Stimulated activated naive CD8-positive, alpha-beta T cell treated with anti-CD3 and anti-CD28 coated beads, Interleukin-15, amount 100 ng/mL, for 72 hours (primary cell): ENCODE measurements at regions not wholly inside any gene's neighbourhood (a gene's known extent, or its start where the extent isn't known, plus 50 kb on each side); places are given as distances from the start of the nearest gene placed in this dataset.
"Not testable (repeated sequence)": the region's sequence is repeated elsewhere in the genome, so short reads cannot be mapped to it uniquely, and the experiment has no call there.

ENCODE experiments used
- ATAC-seq: fragments of 150-1000 bp; cut with Tn5 transposase; 2 replicates; pipeline ENCODE4 v1.10.0; 2021; ENCODE audit warnings: mild to moderate bottlenecking, moderate library complexity
- DNase-seq, 2 donors: peaks; one replicate each; pipeline ENCODE4 v3.0.0; 2021 to 2022
- H3K27ac Mint-ChIP-seq, 2 donors: one replicate each; pipeline ENCODE4 v1.8.0; 2022; ENCODE audit warnings: mild to moderate bottlenecking in 2 of 2, mixed read lengths in 2 of 2, moderate library complexity in 2 of 2
- H3K27me3 Mint-ChIP-seq: one replicate; pipeline ENCODE4 v1.8.0; 2022; ENCODE audit warnings: mixed read lengths
- H3K4me1 Mint-ChIP-seq: one replicate; pipeline ENCODE4 v1.8.0; 2022; ENCODE audit warnings: mild to moderate bottlenecking, mixed read lengths
- H3K4me3 Mint-ChIP-seq, 2 donors: one replicate each; pipeline ENCODE4 v1.8.0; 2022; ENCODE audit warnings: mild to moderate bottlenecking in 2 of 2, mixed read lengths in 2 of 2, moderate library complexity in 1 of 2
- H3K9me3 Mint-ChIP-seq, 2 donors: one replicate each; pipeline ENCODE4 v1.8.0; 2022; ENCODE audit warnings: mixed read lengths in 2 of 2

DNA sequence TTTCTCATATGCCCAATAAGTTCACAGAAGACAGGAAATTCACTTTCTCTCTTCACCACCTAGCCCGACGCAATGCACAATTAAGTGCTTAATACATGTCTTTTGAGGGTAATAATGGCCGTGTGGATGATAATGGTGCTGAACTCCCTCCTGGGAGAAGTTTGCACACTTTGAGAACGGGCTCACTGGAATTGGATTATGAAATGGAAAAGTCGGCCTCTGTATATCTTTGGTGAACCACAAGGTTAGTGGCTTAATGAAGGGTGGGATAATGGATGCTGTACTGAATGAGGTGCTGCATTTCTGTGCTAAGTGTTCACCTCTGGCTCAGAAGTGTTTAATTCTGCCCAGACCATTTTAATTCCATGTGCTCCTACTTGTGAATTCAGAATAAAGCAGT lies 207.5 kb downstream of the IRX2 start:
- Mint-ChIP-seq H3K9me3 (peaks cover 18 to 44% of the 10 kb centered on the region in 2 donors), H3K27me3 (no peaks in the 10 kb centered on the region), H3K4me3 (no peak overlapping the region), H3K27ac (no peak overlapping the region), H3K4me1 (no peaks in the 10 kb centered on the region)
- DNase-seq (no peak), ATAC-seq (no peak)

DNA sequence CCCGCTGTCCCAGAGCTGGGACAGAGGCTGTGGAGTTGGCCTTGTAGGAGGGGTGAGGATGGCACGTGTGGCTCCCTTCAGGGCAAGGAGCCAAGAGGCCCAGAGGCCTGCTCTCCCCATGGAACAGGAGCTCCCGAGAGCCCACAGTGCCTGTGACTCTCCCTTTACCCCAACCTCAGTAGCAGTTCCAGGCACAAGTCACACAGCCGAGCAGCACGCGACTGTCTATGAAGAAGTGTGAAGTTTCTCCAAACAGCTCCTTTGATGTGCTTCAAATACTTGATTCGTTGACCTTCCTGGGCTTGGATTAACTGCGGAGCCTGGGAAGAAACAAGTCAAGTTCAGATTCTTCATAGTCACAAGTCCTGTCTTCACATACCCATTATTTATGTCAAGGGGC lies 208.7 kb downstream of the IRX2 start:
- no peak overlapping the region for H3K27ac Mint-ChIP-seq
- no peak overlapping the region for H3K4me3 Mint-ChIP-seq
- DNase-seq (no peak), ATAC-seq (no peak)
- no peaks in the 10 kb centered on the region for H3K27me3 Mint-ChIP-seq
- peaks cover 7% of the 10 kb centered on the region for H3K4me1 Mint-ChIP-seq
- peaks cover 18 to 34% of the 10 kb centered on the region in 2 donors for H3K9me3 Mint-ChIP-seq

DNA sequence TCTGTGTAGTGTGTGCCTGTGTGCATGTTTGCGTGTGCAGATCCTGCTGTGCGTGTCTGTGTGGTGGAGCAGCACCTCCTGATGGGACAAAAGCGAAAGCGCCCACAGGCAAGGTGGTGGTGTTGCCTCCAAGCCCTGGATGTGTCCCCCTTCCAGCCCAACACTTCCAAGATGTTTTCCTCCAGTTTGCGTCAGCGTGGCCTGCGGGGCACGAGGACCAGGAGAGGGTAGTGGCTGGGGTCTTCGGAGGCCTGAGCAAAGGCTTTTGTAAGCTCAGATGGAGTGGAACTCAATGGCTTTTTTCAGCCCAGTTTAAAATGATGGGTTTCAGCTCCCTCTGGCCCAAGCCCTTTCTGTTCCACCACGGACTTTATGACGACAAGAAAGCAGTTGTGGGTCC lies 209.5 kb downstream of the IRX2 start:
- H3K4me1 Mint-ChIP-seq, result peaks cover 7% of the 10 kb centered on the region
- ATAC-seq (no peak), DNase-seq (no peak)
- no peak overlapping the region for H3K4me3 Mint-ChIP-seq
- no peak overlapping the region for H3K27ac Mint-ChIP-seq
- no peaks in the 10 kb centered on the region for H3K27me3 Mint-ChIP-seq
- H3K9me3 Mint-ChIP-seq, result peaks cover 18 to 34% of the 10 kb centered on the region in 2 donors

DNA sequence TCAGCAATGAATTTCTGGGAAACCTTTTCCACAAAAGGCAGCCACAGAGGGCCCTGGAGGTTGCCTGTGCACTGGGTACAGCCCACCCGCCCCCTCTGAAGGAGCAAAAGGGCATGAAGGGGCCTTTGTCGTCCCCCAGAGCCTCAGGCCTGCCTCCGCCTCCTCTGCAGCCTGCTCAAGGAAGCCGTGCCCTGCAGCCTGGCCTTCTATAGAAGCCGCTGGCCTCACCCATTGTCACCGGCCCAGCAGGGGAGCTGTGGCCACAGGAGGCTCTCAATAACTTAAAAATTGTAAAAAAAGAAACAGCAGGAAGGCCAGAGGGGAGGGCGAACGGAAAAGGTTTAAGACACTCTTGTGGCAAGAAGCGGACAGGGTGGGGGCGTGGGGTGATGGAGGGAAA lies 213.3 kb downstream of the IRX2 start:
- Mint-ChIP-seq H3K27ac (peak overlapping the region in 1 of 2 donors; percentile 57), H3K4me1 (peaks cover 7% of the 10 kb centered on the region), H3K9me3 (peaks cover 18 to 27% of the 10 kb centered on the region in 2 donors), H3K27me3 (no peaks in the 10 kb centered on the region), H3K4me3 (no peak overlapping the region)
- DNase-seq, result no peak
- no peak for ATAC-seq

DNA sequence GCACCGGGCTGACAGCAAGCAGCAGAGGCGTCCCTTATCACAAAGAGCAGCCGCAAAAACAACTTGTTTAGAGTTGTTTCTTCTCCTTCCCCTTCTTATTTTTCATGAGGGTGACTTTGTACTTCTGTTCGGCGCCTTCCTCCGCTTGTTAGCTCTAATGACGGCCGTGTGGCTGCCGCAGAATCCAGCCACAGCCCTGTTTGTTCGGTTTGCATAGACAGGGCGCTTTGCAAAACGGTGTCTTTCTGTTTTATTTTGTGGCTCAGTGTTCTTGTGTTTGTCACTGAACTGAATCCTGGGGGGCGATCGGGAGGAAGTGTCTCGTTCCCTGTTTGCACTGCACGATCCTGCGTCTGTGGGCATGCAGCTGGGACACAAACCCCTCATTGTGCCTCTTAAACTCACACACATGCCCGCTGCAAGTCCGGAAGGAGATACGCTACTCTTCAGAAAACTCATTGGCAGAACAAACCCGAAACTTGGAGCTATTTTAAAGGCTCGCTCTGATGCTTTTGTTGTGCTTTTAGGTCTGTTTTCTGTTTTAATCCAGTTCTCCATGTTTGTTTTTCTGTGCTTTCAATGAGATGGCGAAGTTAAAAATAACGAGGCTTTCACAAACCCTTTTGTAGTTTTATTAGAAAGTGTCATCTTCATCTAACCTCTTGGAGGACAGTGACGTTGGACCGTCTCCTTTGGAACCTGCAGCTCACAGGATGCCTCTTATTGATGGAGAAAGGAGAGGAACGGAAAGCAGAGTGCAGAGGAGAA lies 213.9 kb downstream of the IRX2 start:
- no peak overlapping the region for H3K27ac Mint-ChIP-seq
- DNase-seq (no peak), ATAC-seq (no peak)
- peaks cover 18 to 27% of the 10 kb centered on the region in 2 donors for H3K9me3 Mint-ChIP-seq
- no peak overlapping the region for H3K4me3 Mint-ChIP-seq
- peaks cover 7% of the 10 kb centered on the region for H3K4me1 Mint-ChIP-seq
- no peaks in the 10 kb centered on the region for H3K27me3 Mint-ChIP-seq

DNA sequence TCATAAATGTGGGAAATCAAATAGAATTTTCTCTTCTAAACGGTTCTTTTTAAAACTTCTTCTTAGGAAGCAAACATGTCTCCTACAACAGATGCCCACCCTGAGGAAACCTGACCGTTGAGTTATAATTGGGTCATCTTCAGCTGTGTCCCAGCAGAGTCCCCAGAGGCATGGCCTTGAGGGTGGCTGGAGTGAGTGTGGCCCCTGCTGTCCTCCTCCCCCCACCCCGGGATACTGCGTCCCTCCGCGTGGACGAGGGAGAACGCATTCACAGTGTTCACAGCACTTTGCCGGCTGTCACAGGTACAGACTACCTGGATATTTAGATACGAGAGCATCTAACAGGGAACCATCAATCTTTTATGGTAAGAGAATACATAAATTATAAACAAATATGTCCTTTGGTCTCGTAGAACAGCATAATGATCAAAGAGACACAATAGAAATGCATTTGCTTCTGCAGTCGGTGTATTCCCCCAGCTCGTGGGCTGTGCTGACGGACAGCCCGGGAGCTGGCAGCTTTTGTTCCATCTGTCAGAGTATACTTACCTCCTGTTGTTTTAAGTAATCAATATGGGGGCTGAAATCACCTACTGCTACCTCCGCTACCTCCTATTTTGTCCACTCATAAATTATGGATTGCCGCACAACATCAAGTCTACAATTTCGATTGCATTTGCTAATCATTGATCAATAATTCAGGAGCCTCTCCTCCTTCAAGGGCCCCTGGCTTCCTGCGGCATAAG lies 214.7 kb downstream of the IRX2 start:
- Mint-ChIP-seq H3K27me3 (no peaks in the 10 kb centered on the region), H3K4me1 (peaks cover 7% of the 10 kb centered on the region), H3K27ac (no peak overlapping the region), H3K4me3 (no peak overlapping the region), H3K9me3 (peaks cover 18 to 25% of the 10 kb centered on the region in 2 donors)
- no peak for DNase-seq
- ATAC-seq, result no peak

DNA sequence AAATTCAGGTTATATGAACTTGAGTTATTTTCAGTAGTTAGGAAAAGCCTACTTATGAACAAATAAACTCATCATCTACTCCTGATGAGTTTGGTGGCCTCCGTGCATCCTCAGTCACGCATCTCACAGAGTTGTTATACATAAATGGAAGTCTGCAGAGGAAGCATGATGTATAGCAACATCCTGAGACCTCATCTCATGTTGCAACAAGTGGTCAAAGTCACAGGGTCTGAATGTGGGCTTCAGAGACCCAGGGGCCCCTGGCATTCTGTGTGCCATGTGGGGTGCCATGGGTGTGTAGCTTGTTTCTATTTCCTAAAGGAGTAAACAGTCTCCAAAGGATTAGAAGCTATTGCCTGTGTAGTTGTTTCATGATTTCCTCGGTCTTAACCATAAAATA lies 216.5 kb downstream of the IRX2 start:
- no peaks in the 10 kb centered on the region for H3K27me3 Mint-ChIP-seq
- peaks cover 7% of the 10 kb centered on the region for H3K4me1 Mint-ChIP-seq
- peaks cover 8 to 10% of the 10 kb centered on the region in 2 donors for H3K9me3 Mint-ChIP-seq
- ATAC-seq, result no peak
- H3K27ac Mint-ChIP-seq, result no peak overlapping the region
- H3K4me3 Mint-ChIP-seq, result no peak overlapping the region
- DNase-seq, result no peak

DNA sequence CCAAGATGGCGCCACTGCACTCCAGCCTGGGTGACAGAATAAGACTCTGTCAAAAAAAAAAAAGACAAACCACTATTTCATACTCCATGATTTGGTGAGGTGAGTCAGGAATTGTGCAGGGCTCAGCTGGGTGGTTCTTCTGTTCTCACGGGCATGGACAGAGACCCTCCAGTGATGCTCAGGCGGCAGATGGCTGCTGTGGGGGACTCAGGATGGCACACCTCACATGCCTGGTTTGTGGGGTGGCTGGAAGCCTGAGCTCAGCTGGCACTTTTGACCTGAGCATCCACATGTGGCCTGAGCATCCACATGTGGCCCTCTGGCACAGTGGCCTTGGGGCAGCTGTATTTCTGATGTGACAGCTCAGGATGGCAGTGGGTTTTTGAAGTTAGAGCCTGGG lies 217.2 kb downstream of the IRX2 start:
- no peak for DNase-seq
- no peak overlapping the region for H3K4me3 Mint-ChIP-seq
- no peaks in the 10 kb centered on the region for H3K27me3 Mint-ChIP-seq
- H3K9me3 Mint-ChIP-seq, result peaks cover under 1 to 3% of the 10 kb centered on the region in 2 donors
- H3K4me1 Mint-ChIP-seq, result peaks cover 7% of the 10 kb centered on the region
- H3K27ac Mint-ChIP-seq, result no peak overlapping the region
- ATAC-seq, result no peak

DNA sequence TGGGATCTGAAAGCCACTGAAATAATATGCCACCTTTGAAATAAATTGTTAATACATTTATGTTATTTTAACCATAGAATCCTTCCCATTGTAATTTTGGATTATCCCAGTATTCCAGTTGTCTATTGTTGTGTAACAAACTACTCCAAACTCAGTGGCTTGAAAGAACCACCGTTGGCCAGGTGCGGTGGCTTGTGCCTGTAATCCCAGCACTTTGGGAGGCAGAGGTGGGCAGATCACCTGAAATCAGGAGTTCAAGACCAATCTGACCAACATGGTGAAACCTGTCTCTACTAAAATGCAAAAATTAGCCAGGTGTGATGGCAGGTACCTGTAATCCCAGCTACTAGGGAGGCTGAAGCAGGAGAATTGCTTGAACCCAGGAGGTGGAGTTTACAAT lies 217.6 kb downstream of the IRX2 start:
- H3K4me3 Mint-ChIP-seq, H3K27me3 Mint-ChIP-seq, H3K4me1 Mint-ChIP-seq, ATAC-seq, H3K27ac Mint-ChIP-seq, DNase-seq, H3K9me3 Mint-ChIP-seq: not testable (repeated sequence)

DNA sequence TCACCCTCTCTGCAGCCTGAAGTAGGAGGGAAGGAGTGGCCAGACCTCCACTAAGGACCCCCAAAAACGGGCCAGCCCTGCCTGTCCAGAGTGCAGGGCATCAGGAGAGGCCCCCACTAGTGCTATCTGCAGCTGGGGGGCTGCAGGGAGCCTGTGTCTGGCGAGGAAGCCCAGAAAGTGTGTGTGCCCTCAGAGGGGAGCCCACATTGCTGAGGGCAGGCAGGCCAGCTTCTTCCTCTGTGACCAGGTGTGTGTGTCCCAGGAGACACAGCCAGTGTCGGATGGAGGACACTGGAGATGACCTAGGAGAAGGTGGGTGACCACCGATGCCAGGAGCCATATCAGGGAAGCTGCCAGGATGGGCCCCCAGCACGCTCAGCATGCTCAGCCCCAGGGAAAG lies 218.7 kb downstream of the IRX2 start:
- Mint-ChIP-seq H3K9me3 (no peaks in the 10 kb centered on the region), H3K4me3 (no peak overlapping the region), H3K4me1 (no peaks in the 10 kb centered on the region), H3K27ac (no peak overlapping the region), H3K27me3 (no peaks in the 10 kb centered on the region)
- ATAC-seq (no peak), DNase-seq (no peak)

DNA sequence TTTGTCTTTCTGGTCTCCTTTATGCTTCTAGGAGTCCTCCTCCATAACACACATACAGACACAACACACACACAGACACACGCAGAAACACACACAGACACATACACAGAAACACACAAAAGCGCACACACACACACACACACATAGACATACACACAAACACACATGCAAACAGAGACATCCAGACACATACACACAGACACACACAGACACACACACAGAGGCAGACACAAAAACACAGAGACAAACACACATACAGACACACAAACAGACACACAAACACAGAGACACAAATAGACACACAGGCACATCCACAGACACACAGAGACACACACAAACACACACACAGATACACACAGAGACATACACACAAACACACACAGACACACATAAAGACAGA lies 220.2 kb downstream of the IRX2 start:
- ATAC-seq (no peak), DNase-seq (no peak)
- no peaks in the 10 kb centered on the region for H3K4me1 Mint-ChIP-seq
- no peak overlapping the region for H3K4me3 Mint-ChIP-seq
- H3K27me3 Mint-ChIP-seq, result no peaks in the 10 kb centered on the region
- H3K27ac Mint-ChIP-seq, result no peak overlapping the region
- H3K9me3 Mint-ChIP-seq, result no peaks in the 10 kb centered on the region

DNA sequence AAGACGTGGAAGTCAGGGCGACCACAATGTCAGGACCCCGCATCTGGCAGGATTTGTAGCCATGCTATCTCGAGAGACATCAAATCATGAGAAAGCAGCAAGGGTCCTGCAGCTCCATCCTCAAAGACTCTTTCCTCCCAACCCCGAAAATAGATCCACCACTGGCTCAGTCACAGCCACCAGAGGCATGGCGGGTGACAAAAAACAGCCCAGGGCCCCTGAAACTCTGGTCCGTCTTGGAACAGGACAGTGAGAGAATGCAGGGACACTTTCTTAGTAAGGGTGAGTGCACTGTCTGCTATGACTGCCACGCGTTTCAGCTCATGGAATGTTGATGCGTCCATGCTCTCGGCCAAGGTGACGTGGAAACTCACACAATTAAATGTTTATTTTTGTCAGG lies 220.9 kb downstream of the IRX2 start:
- Mint-ChIP-seq H3K4me3 (no peak overlapping the region), H3K4me1 (no peaks in the 10 kb centered on the region), H3K9me3 (peaks cover 0 to 6% of the 10 kb centered on the region in 2 donors), H3K27ac (no peak overlapping the region), H3K27me3 (no peaks in the 10 kb centered on the region)
- ATAC-seq, result no peak
- DNase-seq, result no peak

DNA sequence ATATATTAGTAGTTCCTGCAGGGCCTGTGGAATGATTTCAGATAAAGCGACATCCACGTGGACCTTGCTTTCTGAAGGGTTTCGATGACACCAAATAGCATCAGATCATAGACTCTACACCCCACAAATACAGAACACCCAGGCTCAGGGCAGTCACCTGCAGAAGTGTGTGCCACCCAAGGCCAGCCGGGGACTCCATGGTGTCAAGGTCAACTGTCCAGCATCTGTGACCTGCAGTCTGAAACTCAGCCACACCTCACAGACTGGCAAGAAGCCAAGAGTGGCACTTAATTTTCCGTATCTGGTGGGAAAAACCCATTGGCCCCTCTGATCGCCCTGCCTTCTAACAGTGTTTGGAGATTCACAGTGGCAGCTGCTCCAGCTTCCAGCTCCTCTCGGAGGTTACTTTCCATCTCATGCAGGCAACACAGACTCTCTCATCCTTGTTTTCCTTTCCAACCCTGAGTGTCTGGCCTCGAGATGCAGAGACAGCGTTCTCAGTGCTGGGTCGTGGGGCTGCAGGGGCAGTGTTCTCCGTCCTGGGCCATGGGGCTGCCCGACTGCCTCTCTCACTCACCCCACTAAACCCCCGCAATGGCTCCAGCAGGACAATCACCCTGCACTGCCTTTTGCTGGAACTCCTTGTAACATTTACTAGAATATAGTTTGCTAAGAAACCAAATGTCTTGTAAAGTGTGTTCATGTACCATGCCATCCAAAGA lies 221.9 kb downstream of the IRX2 start:
- H3K27me3 Mint-ChIP-seq, result no peaks in the 10 kb centered on the region
- peaks cover 0 to 11% of the 10 kb centered on the region in 2 donors for H3K9me3 Mint-ChIP-seq
- H3K27ac Mint-ChIP-seq, result no peak overlapping the region
- DNase-seq (no peak), ATAC-seq (no peak)
- H3K4me1 Mint-ChIP-seq, result no peaks in the 10 kb centered on the region
- no peak overlapping the region for H3K4me3 Mint-ChIP-seq

DNA sequence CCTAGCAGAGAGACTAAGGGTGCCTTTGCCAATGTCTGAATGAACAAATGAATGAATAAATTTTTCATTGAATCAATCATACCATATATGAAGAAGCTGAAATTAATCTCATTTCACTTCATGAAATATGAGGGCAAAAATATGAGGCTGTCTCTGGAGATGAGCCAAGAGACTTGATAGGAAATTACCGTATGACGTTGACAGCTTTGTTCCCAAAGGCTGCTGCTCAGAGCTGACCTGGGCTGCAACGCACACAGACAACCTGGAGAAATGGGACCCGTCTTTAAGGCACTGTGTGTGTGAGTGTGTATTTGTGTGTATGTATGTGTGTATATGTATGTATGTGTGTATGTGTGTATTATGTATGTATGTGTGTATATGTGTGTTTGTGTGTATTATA lies 226.1 kb downstream of the IRX2 start:
- Mint-ChIP-seq H3K4me3 (no peak overlapping the region), H3K4me1 (no peaks in the 10 kb centered on the region), H3K27ac (no peak overlapping the region), H3K27me3 (no peaks in the 10 kb centered on the region), H3K9me3 (peaks cover 0 to 11% of the 10 kb centered on the region in 2 donors)
- DNase-seq (no peak), ATAC-seq (no peak)

DNA sequence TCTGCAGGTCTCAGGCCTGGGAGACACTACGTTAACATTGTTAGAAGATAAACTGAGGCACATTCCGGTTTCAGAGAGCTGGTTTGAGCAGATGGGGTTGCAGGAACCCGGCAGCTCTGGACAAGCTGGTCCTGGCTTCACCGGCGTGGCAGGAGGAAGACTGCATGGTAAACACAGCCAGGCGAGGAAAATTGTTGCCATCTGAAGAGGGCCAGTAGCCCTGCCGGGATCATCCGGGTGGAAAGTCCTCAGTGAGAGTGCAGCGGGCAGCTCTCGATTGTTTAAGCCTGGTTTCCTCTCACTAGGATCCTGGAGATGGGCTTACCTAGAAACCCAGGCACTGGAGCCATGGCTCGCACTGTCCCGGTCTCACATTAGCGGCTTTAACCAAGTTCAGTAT lies 226.9 kb downstream of the IRX2 start:
- peaks cover 0 to 11% of the 10 kb centered on the region in 2 donors for H3K9me3 Mint-ChIP-seq
- H3K27me3 Mint-ChIP-seq, result no peaks in the 10 kb centered on the region
- no peak overlapping the region for H3K4me3 Mint-ChIP-seq
- DNase-seq, result no peak
- no peak overlapping the region for H3K27ac Mint-ChIP-seq
- H3K4me1 Mint-ChIP-seq, result no peaks in the 10 kb centered on the region
- no peak for ATAC-seq

DNA sequence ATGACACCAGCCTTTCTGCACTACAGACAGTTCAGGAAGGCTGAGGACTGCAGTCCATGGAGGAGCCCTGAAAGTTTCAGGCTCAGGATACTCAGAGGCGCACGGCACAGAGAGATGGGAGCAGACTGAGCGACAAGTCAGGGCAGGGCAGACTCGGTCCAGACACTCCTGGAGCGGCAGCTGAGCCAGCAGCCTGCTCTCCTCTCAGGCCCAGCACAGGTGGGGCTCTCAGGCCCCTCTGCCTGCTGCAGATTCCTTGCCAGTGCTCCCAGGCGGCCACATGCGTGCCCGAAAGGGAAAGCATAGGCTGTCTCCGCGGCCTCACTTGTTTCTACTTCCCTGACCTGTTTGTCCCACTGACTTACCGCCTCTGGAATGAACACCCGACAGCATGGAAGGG lies 228.3 kb downstream of the IRX2 start:
- no peak for DNase-seq
- no peak for ATAC-seq
- Mint-ChIP-seq H3K4me1 (no peaks in the 10 kb centered on the region), H3K27ac (no peak overlapping the region), H3K4me3 (no peak overlapping the region), H3K27me3 (no peaks in the 10 kb centered on the region), H3K9me3 (peaks cover 0 to 11% of the 10 kb centered on the region in 2 donors)
